ENCODE measurements at regions not wholly inside any gene's neighbourhood (a gene's known extent, or its start where the extent isn't known, plus 50 kb on each side); places are given as distances from the start of the nearest gene placed in this dataset.

DNA sequence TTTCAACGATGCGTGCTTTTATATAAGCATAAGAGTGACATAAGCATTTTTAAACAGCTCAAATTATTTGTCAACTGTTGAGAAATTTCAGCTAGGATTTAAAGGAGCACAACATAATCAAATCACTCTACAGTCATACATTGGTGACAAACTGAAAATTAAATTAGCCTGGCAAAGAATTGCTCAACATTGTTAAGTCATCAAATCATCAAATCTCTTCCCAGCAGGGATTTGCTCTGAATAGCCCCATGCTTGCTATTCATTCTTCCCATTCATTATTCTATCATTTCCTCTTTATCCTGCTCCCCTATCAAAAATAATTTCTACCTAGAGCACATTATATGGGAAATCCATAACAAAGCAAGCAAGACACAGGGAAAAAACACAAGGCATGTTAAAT, 198.7 kb upstream of the LUZP2 start:
- TF ChIP-seq, protein P1, sequence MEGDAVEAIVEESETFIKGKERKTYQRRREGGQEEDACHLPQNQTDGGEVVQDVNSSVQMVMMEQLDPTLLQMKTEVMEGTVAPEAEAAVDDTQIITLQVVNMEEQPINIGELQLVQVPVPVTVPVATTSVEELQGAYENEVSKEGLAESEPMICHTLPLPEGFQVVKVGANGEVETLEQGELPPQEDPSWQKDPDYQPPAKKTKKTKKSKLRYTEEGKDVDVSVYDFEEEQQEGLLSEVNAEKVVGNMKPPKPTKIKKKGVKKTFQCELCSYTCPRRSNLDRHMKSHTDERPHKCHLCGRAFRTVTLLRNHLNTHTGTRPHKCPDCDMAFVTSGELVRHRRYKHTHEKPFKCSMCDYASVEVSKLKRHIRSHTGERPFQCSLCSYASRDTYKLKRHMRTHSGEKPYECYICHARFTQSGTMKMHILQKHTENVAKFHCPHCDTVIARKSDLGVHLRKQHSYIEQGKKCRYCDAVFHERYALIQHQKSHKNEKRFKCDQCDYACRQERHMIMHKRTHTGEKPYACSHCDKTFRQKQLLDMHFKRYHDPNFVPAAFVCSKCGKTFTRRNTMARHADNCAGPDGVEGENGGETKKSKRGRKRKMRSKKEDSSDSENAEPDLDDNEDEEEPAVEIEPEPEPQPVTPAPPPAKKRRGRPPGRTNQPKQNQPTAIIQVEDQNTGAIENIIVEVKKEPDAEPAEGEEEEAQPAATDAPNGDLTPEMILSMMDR (IDR thresholded peaks at IDR 0.05): no peak
- no peak for TF ChIP-seq POLR2A (IDR thresholded peaks at IDR 0.05)
